Kidney (tissue), 13 donors: ENCODE measurements at regions not wholly inside any gene's neighbourhood (a gene's known extent, or its start where the extent isn't known, plus 50 kb on each side); places are given as distances from the start of the nearest gene placed in this dataset.

Source experiments
- DNase-seq, 5 donors: peaks; one replicate each; pipeline ENCODE4 v3.0.0-alpha.2; 2013 to 2020
- FAIRE-seq: peaks from 2 replicates; lab custom pipeline; 2012; peaks lifted over from hg19 to GRCh38; lab: Jason Lieb, UNC
- H3K27ac ChIP-seq, 2 donors: one replicate each; pipeline ENCODE4 v1.7.0; 2013; ENCODE audit warnings: low read depth in 2 of 2, low read length in 2 of 2, inconsistent platforms in 1 of 2
- H3K27me3 ChIP-seq: one replicate; pipeline ENCODE4 v1.7.1; 2013; ENCODE audit warnings: low read length, inconsistent platforms; ENCODE audit not compliant: control insufficient read depth, insufficient read depth
- H3K36me3 ChIP-seq, 3 donors: one replicate each; pipeline versions ENCODE4 v1.7.0 to v1.7.1; 2013; ENCODE audit warnings: low read length in 3 of 3, control low read depth in 1 of 3, inconsistent platforms in 1 of 3; ENCODE audit not compliant: insufficient read depth in 3 of 3, control insufficient read depth in 2 of 3
- H3K4me1 ChIP-seq, 3 donors: one replicate each; pipeline versions ENCODE4 v1.7.0 to v1.7.1; 2013; ENCODE audit warnings: low read length in 3 of 3, inconsistent platforms in 1 of 3, low read depth in 1 of 3; ENCODE audit not compliant: control insufficient read depth in 2 of 3, insufficient read depth in 2 of 3
- H3K4me3 ChIP-seq, 3 donors: one replicate each; pipeline versions ENCODE4 v1.7.0 to v1.8.1; 2013; ENCODE audit warnings: low read length in 3 of 3, control low read depth in 1 of 3, inconsistent platforms in 1 of 3
- H3K9ac ChIP-seq, 3 donors: one replicate each; pipeline versions ENCODE4 v1.7.0 to v1.7.1; 2013; ENCODE audit warnings: low read length in 3 of 3, control low read depth in 1 of 3, inconsistent platforms in 1 of 3
- H3K9me3 ChIP-seq, 3 donors: one replicate each; pipeline versions ENCODE4 v1.7.0 to v1.7.1; 2013; ENCODE audit warnings: low read length in 3 of 3, control low read depth in 1 of 3, inconsistent platforms in 1 of 3; ENCODE audit not compliant: control insufficient read depth in 2 of 3, insufficient read depth in 1 of 3
- intact Hi-C: fragments of 100-400 bp; cut with DNase I; formaldehyde crosslinking; loops from one replicate; pipeline ENCODE4 v1.11.1; 2022
- TF ChIP-seq, protein P1 (sequence below): IDR thresholded peaks from 3 replicates; pipeline ENCODE4 v1.5.1; 2012; ENCODE audit warnings: mild to moderate bottlenecking, moderate library complexity, borderline replicate concordance; ENCODE audit not compliant: insufficient read depth; ENCODE audit errors: extremely low read depth
- donor health status: control.
- donor health status: control.
- donor health status: control.
- donor health status: control.
- donor health status: control.
- donor health status: DM: yes; HTN: yes; CAD: no.
- donor health status: Normal renal cell carcinoma (clear cell type).

GRCh38 chr9:29214690-29215253 is 1641.5 kb upstream of the C9orf72 start:
- no peak for FAIRE-seq
- intact Hi-C loops = no loop called here
- peaks cover 19% of the 10 kb centered on the region for H3K27me3 ChIP-seq
- H3K27ac ChIP-seq = no peak overlapping the region
- H3K9me3 ChIP-seq = no peaks in the 10 kb centered on the region
- peaks cover 0 to 3% (median 0%) of the 10 kb centered on the region in 3 donors for H3K4me1 ChIP-seq
- peak overlapping the region; percentile 72 to 76 (median 73) for H3K4me3 ChIP-seq
- H3K36me3 ChIP-seq = no peaks in the 10 kb centered on the region
- DNase-seq = peak in 4 of 5 donors; percentile 39 to 62 (median 50)
- TF ChIP-seq, protein P1, sequence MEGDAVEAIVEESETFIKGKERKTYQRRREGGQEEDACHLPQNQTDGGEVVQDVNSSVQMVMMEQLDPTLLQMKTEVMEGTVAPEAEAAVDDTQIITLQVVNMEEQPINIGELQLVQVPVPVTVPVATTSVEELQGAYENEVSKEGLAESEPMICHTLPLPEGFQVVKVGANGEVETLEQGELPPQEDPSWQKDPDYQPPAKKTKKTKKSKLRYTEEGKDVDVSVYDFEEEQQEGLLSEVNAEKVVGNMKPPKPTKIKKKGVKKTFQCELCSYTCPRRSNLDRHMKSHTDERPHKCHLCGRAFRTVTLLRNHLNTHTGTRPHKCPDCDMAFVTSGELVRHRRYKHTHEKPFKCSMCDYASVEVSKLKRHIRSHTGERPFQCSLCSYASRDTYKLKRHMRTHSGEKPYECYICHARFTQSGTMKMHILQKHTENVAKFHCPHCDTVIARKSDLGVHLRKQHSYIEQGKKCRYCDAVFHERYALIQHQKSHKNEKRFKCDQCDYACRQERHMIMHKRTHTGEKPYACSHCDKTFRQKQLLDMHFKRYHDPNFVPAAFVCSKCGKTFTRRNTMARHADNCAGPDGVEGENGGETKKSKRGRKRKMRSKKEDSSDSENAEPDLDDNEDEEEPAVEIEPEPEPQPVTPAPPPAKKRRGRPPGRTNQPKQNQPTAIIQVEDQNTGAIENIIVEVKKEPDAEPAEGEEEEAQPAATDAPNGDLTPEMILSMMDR = no peak
- H3K9ac ChIP-seq = peak overlapping the region in 1 of 3 donors; percentile 28

DNA sequence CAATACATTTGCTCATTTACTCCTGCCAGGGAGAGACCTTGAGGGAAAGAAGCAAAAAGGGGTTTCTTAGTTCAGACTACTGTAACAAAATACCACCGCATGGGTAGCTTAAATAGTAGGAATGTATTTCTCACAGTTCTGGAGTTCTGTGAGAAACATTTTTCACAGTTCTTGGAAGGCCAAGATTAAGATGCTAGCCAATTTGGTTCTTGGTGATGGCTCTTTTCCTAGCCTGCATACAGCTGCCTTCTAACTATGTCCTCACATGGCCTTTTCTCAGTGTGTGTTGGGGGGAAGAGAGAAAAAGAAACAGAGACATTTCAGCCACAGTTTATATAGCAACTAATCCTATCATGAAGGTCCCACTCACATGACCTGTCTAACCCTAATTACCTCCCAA is 1644.7 kb upstream of the C9orf72 start:
- Histone ChIP-seq H3K27me3 (peaks cover 14% of the 10 kb centered on the region), H3K4me3 (no peak overlapping the region), H3K36me3 (no peaks in the 10 kb centered on the region), H3K4me1 (peaks cover 0 to 3% (median 0%) of the 10 kb centered on the region in 3 donors), H3K9ac (no peak overlapping the region), H3K27ac (no peak overlapping the region), H3K9me3 (no peaks in the 10 kb centered on the region)
- DNase-seq = no peak
- FAIRE-seq = no peak
- intact Hi-C loops = no loop called here
- TF ChIP-seq, protein P1 = no peak

DNA sequence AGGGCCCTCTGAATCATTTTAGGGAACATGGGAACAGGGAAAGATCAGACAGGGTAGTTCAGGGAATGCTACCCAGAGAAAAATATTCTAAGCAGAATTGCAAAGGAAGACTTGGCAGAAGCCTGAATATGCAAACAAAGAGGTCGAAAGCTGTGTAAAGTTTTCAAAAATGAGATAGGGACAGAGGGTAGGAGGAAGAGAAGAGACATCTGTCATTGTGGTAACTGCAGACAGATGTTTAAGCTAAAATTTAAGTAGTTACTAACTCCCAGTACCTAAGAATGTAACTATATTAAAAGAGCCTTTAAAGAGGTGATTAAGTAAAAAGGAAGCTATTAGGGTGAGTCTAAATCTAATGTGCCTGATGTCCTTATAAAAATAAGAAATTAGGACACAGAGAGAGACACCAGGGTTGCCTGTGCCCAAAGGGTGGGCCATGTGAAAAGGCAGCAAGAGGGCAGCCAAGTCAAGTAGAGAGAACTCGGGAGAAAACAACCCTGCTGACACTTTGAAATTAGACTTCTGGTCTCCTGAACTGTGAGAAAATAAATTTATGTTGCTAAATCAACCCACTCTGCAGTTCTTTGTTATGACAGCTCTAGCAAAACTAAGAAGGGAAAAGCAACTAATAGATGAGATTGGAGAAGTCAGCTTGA is 1647.4 kb upstream of the C9orf72 start:
- DNase-seq (peak in 2 of 5 donors; percentile 24 to 40), FAIRE-seq (no peak)
- Histone ChIP-seq H3K4me1 (no peaks in the 10 kb centered on the region), H3K27me3 (peaks cover 7% of the 10 kb centered on the region), H3K9me3 (no peaks in the 10 kb centered on the region), H3K9ac (no peak overlapping the region), H3K4me3 (no peak overlapping the region), H3K27ac (no peak overlapping the region), H3K36me3 (no peaks in the 10 kb centered on the region)
- intact Hi-C loops = no loop called here
- TF ChIP-seq, protein P1 = no peak
